ENCODE measurements at regions not wholly inside any gene's neighbourhood (a gene's known extent, or its start where the extent isn't known, plus 50 kb on each side); places are given as distances from the start of the nearest gene placed in this dataset.
A peak's percentile ranks its signal among the peaks of the same experiment; 100 is the strongest.

DNA sequence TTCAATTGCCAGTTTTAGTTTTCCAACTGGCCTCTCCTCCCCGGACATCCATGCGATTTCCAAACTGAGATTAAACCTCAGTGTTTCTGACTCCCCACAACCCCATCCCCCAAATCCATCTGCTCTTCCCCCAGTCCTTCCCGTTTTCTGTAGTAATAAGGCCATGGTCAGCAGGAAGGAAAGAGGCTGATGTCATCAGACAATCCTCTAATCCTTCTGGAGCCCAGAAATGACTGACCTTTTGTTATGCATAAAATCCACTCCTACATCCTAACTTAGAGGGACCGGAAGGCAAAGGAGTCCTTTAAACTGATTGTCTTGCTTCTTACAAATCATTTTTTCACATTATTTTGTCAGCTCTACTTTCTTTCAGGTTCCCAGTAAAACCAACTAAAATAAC is 155.8 kb downstream of the INO80D start:
- no peaks in the 10 kb centered on the region for H3K9me3 Mint-ChIP-seq
- no peak overlapping the region for H3K27ac Mint-ChIP-seq
- peaks cover 40% of the 10 kb centered on the region for H3K27me3 Mint-ChIP-seq
- peaks cover 7% of the 10 kb centered on the region for H3K4me1 Mint-ChIP-seq (ENCODE audit: low read depth)
- H3K4me3 Mint-ChIP-seq, result no peak overlapping the region
- CTCF ChIA-PET, result interaction anchor here (1.2 to 3.4 kb wide), 2 partner anchors 15 to 18 kb away, joined by 3 to 16 read pairs; no protein-coding TSS in a partner anchor
- no peak for TF ChIP-seq CTCF (IDR thresholded peaks at IDR 0.05)
- POLR2A ChIA-PET, result interaction anchor here (0.6 kb wide), 1 partner anchor 1277 kb away, joined by 3 read pairs; no protein-coding TSS in a partner anchor
- DNase-seq (no peak), ATAC-seq (no peak)
- intact Hi-C loops (cut with micrococcal nuclease), result no loop called here
- no peaks in the 10 kb centered on the region for H3K36me3 Mint-ChIP-seq (ENCODE audit: low read depth)

GRCh38 chr2:205929246-205929942 is 156.6 kb downstream of the INO80D start:
- DNase-seq (no peak), ATAC-seq (no peak)
- Mint-ChIP-seq H3K4me3 (no peak overlapping the region), H3K9me3 (no peaks in the 10 kb centered on the region), H3K36me3 (ENCODE audit: low read depth) (no peaks in the 10 kb centered on the region), H3K27me3 (peaks cover 44% of the 10 kb centered on the region), H3K27ac (no peak overlapping the region), H3K4me1 (ENCODE audit: low read depth) (peaks cover 7% of the 10 kb centered on the region)
- ChIA-PET POLR2A (no interaction called here), CTCF (interaction anchor here (3.4 kb wide), 1 partner anchor 18 kb away, joined by 16 read pairs; no protein-coding TSS in a partner anchor)
- no peak for TF ChIP-seq CTCF (IDR thresholded peaks at IDR 0.05)
- intact Hi-C loops (cut with micrococcal nuclease), result loop anchor here (5.0 kb wide), 1 partner anchor 162 kb away; no protein-coding TSS in a partner anchor

GRCh38 chr2:205925373-205926337 is 160.3 kb downstream of the INO80D start:
- peak; percentile 94 for TF ChIP-seq CTCF (IDR thresholded peaks at IDR 0.05)
- ATAC-seq (peak; percentile 96), DNase-seq (peak; percentile 78)
- CTCF ChIA-PET, result interaction anchor here (0.6 to 3.6 kb wide), 48 partner anchors 9 to 1694 kb away, joined by 3 to 40 read pairs (median 4); no protein-coding TSS in a partner anchor
- Mint-ChIP-seq H3K4me1 (ENCODE audit: low read depth) (peaks cover 7% of the 10 kb centered on the region), H3K4me3 (no peak overlapping the region), H3K36me3 (ENCODE audit: low read depth) (no peaks in the 10 kb centered on the region), H3K27ac (no peak overlapping the region), H3K9me3 (no peaks in the 10 kb centered on the region), H3K27me3 (peaks cover 42% of the 10 kb centered on the region)
- intact Hi-C loops (cut with micrococcal nuclease), result loop anchor here (5.0 kb wide), 1 partner anchor 158 kb away; no protein-coding TSS in a partner anchor
- POLR2A ChIA-PET, result interaction anchor here (0.6 kb wide), 1 partner anchor 211 kb away, joined by 3 read pairs; no protein-coding TSS in a partner anchor

DNA sequence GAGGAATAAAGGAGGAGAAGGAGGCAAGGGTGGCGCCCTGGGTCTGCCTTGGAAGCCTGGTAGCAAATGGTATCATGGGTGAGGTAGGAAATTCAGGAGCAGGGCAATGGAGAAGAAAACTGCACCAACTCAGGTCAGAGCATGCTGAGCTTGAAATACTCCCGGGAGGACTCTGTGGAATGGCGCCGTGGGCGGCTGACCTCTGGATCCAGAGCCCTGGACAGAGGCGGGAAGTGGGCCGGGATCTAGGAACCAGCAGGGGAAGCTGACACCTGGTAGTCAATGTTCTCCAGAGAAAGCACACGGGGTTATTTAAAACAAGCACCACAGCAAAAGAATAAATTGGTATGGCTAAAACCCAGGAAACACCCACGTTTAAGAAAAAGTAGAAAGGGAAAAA is 161.3 kb downstream of the INO80D start:
- Mint-ChIP-seq H3K9me3 (no peaks in the 10 kb centered on the region), H3K4me1 (ENCODE audit: low read depth) (peaks cover 7% of the 10 kb centered on the region), H3K27ac (no peak overlapping the region), H3K27me3 (peaks cover 41% of the 10 kb centered on the region), H3K4me3 (no peak overlapping the region), H3K36me3 (ENCODE audit: low read depth) (no peaks in the 10 kb centered on the region)
- no peak for TF ChIP-seq CTCF (IDR thresholded peaks at IDR 0.05)
- ATAC-seq (no peak), DNase-seq (no peak)
- ChIA-PET POLR2A (interaction anchor here (0.5 to 1.0 kb wide), 3 partner anchors 140 to 411 kb away, joined by 3 to 4 read pairs (median 3); no protein-coding TSS in a partner anchor), CTCF (interaction anchor here (0.8 to 3.6 kb wide), 6 partner anchors 12 to 149 kb away, joined by 3 to 40 read pairs (median 5); no protein-coding TSS in a partner anchor)
- intact Hi-C loops (cut with micrococcal nuclease), result loop anchor here (5.0 kb wide), 1 partner anchor 157 kb away; no protein-coding TSS in a partner anchor
